Erythroblast (primary cell): ENCODE measurements at regions not wholly inside any gene's neighbourhood (a gene's known extent, or its start where the extent isn't known, plus 50 kb on each side); places are given as distances from the start of the nearest gene placed in this dataset.

Experiments used
- DNase-seq, 2 experiments: peaks; one replicate each; lab custom pipeline; 2025; lab: John Stamatoyannopoulos, UW
- GATA1 ChIP-seq: IDR thresholded peaks from 2 replicates; pipeline ENCODE4 v1.6.1; 2011; ENCODE audit warnings: low read depth, mild to moderate bottlenecking, control low read depth, low read length, moderate library complexity
- POLR2A ChIP-seq: IDR thresholded peaks from 2 replicates; pipeline ENCODE4 v1.6.1; 2011; ENCODE audit warnings: mild to moderate bottlenecking, low read length

GRCh38 chr4:117491516-117491915 lies 406.1 kb upstream of the TRAM1L1 start:
- TF ChIP-seq POLR2A (no peak), GATA1 (no peak)
- no peak for DNase-seq

- TF ChIP-seq POLR2A (no peak), GATA1 (no peak)
These were observed 410.4 kb upstream of the TRAM1L1 start for GRCh38 chr4:117495802-117496201.

GRCh38 chr4:117512414-117512813 lies 427.0 kb upstream of the TRAM1L1 start:
- no peak for DNase-seq
- no peak for TF ChIP-seq GATA1
- no peak for TF ChIP-seq POLR2A

More at GRCh38 chr4:117495802-117496201, 410.4 kb upstream of the TRAM1L1 start:
- DNase-seq, result no peak

GRCh38 chr4:117514391-117515175 lies 429.2 kb upstream of the TRAM1L1 start:
- no peak for TF ChIP-seq GATA1
- DNase-seq, result no peak

GRCh38 chr4:117515921-117516320 lies 430.5 kb upstream of the TRAM1L1 start:
- DNase-seq, result no peak
- no peak for TF ChIP-seq GATA1
- TF ChIP-seq POLR2A, result no peak

- no peak for DNase-seq
- TF ChIP-seq POLR2A, result no peak
- TF ChIP-seq GATA1, result no peak
These were observed 442.2 kb upstream of the TRAM1L1 start for GRCh38 chr4:117527601-117528000.

GRCh38 chr4:117529401-117529800 lies 444.0 kb upstream of the TRAM1L1 start:
- DNase-seq, result no peak
- TF ChIP-seq POLR2A, result no peak
- TF ChIP-seq GATA1, result no peak

- TF ChIP-seq GATA1 (no peak), POLR2A (no peak)
- DNase-seq, result no peak
These were observed 448.1 kb upstream of the TRAM1L1 start for GRCh38 chr4:117533501-117533900.

GRCh38 chr4:117545039-117545438 lies 459.7 kb upstream of the TRAM1L1 start:
- no peak for TF ChIP-seq POLR2A
- no peak for DNase-seq

- TF ChIP-seq GATA1 (no peak), POLR2A (no peak)
These were observed 464.1 kb upstream of the TRAM1L1 start for GRCh38 chr4:117549524-117549923.

GRCh38 chr4:117550085-117550484 lies 464.7 kb upstream of the TRAM1L1 start:
- no peak for TF ChIP-seq GATA1
- TF ChIP-seq POLR2A, result no peak

More at GRCh38 chr4:117549524-117549923, 464.1 kb upstream of the TRAM1L1 start:
- no peak for DNase-seq

GRCh38 chr4:117560329-117560728 lies 474.0 kb upstream of the NDST3 start:
- no peak for TF ChIP-seq GATA1
- no peak for TF ChIP-seq POLR2A
- DNase-seq, result peak in 1 of 2 experiments; percentile 0

More at GRCh38 chr4:117550085-117550484, 464.7 kb upstream of the TRAM1L1 start:
- DNase-seq, result no peak

GRCh38 chr4:117574085-117574484 lies 460.2 kb upstream of the NDST3 start:
- TF ChIP-seq GATA1 (no peak), POLR2A (no peak)
- DNase-seq, result no peak

GRCh38 chr4:117575850-117576249 lies 458.4 kb upstream of the NDST3 start:
- TF ChIP-seq POLR2A, result no peak
- no peak for TF ChIP-seq GATA1
- DNase-seq, result no peak

- no peak for TF ChIP-seq POLR2A
- no peak for TF ChIP-seq GATA1
- DNase-seq, result no peak
These were observed 456.5 kb upstream of the NDST3 start for GRCh38 chr4:117577686-117578311.
